Forelimb muscle (tissue), 1 donor: ENCODE measurements at regions not wholly inside any gene's neighbourhood (a gene's known extent, or its start where the extent isn't known, plus 50 kb on each side); places are given as distances from the start of the nearest gene placed in this dataset.

ENCODE experiments used
- DNase-seq: peaks from one replicate; pipeline ENCODE4 v3.0.0-alpha.2; 2013; ENCODE audit warnings: low read depth

- no peak for DNase-seq
Measured at GRCh38 chr16:72406390-72406789, 234.4 kb upstream of the PMFBP1 start.

GRCh38 chr16:72404299-72404698, 232.3 kb upstream of the PMFBP1 start:
- no peak for DNase-seq

GRCh38 chr16:72401084-72401361, 229.1 kb upstream of the PMFBP1 start:
- no peak for DNase-seq

- DNase-seq: peak; percentile 26
Measured at GRCh38 chr16:72400257-72401083, 228.5 kb upstream of the PMFBP1 start.

GRCh38 chr16:72399811-72400210, 227.9 kb upstream of the PMFBP1 start:
- no peak for DNase-seq

GRCh38 chr16:72397876-72398275, 225.9 kb upstream of the PMFBP1 start:
- no peak for DNase-seq

GRCh38 chr16:72394526-72394925, 222.6 kb upstream of the PMFBP1 start:
- no peak for DNase-seq

GRCh38 chr16:72389791-72390190, 217.8 kb upstream of the PMFBP1 start:
- no peak for DNase-seq

GRCh38 chr16:72388007-72388406, 216.1 kb upstream of the PMFBP1 start:
- no peak for DNase-seq

- no peak for DNase-seq
Measured at GRCh38 chr16:72384651-72385050, 212.7 kb upstream of the PMFBP1 start.

GRCh38 chr16:72380283-72380682, 208.3 kb upstream of the PMFBP1 start:
- DNase-seq: no peak

- DNase-seq: no peak
Measured at GRCh38 chr16:72373201-72373600, 201.2 kb upstream of the PMFBP1 start.

GRCh38 chr16:72372087-72373045, 200.4 kb upstream of the PMFBP1 start:
- DNase-seq: no peak

- DNase-seq: no peak
Measured at GRCh38 chr16:72371307-72372086, 199.5 kb upstream of the PMFBP1 start.

- DNase-seq: no peak
Measured at GRCh38 chr16:72369274-72369673, 197.3 kb upstream of the PMFBP1 start.

GRCh38 chr16:72367851-72368250, 195.9 kb upstream of the PMFBP1 start:
- no peak for DNase-seq

GRCh38 chr16:72362973-72363372, 191.0 kb upstream of the PMFBP1 start:
- DNase-seq: no peak

GRCh38 chr16:72362476-72362875, 190.5 kb upstream of the PMFBP1 start:
- no peak for DNase-seq

- no peak for DNase-seq
Measured at GRCh38 chr16:72357910-72358309, 186.0 kb upstream of the PMFBP1 start.

GRCh38 chr16:72355561-72355960, 183.6 kb upstream of the PMFBP1 start:
- DNase-seq: no peak

- DNase-seq: no peak
Measured at GRCh38 chr16:72349719-72350118, 177.8 kb upstream of the PMFBP1 start.

GRCh38 chr16:72332926-72333325, 161.0 kb upstream of the PMFBP1 start:
- DNase-seq: no peak
